ENCODE measurements at regions not wholly inside any gene's neighbourhood (a gene's known extent, or its start where the extent isn't known, plus 50 kb on each side); places are given as distances from the start of the nearest gene placed in this dataset.

DNA sequence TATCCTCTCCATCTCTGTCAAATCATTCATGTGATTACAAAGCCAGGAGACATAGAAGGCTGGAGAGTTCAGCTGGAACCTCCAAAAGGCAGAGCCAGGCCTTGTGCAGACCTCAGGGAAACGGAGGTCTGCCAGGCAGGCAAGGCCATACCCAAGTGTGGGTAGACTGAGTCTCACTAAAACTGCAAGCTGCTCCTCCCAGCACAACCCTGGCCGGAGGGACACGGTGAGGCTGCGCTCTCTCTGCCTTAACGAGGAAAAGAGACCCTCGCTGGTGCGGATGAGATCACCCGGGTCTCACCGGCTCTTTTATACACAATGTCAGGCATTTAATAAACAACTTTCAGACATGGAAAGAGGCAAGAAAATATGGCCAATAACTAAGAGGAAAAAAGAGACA is 66.1 kb upstream of the INPP5A start:
- TF ChIP-seq, protein P1, sequence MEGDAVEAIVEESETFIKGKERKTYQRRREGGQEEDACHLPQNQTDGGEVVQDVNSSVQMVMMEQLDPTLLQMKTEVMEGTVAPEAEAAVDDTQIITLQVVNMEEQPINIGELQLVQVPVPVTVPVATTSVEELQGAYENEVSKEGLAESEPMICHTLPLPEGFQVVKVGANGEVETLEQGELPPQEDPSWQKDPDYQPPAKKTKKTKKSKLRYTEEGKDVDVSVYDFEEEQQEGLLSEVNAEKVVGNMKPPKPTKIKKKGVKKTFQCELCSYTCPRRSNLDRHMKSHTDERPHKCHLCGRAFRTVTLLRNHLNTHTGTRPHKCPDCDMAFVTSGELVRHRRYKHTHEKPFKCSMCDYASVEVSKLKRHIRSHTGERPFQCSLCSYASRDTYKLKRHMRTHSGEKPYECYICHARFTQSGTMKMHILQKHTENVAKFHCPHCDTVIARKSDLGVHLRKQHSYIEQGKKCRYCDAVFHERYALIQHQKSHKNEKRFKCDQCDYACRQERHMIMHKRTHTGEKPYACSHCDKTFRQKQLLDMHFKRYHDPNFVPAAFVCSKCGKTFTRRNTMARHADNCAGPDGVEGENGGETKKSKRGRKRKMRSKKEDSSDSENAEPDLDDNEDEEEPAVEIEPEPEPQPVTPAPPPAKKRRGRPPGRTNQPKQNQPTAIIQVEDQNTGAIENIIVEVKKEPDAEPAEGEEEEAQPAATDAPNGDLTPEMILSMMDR (IDR thresholded peaks at IDR 0.05; ENCODE audit: low read depth, low read length, missing control alignments): no peak
- DNase-seq (ENCODE audit: extremely low read depth, low read depth): no peak
- H3K4me3 ChIP-seq (replicated peaks; ENCODE audit: low read depth, low read length): no peak overlapping the region

GRCh38 chr10:132475086-132475485 is 62.5 kb upstream of the INPP5A start:
- TF ChIP-seq, protein P1 (IDR thresholded peaks at IDR 0.05; ENCODE audit: low read depth, low read length, missing control alignments): no peak
- DNase-seq (ENCODE audit: extremely low read depth, low read depth): no peak
- no peak overlapping the region for H3K4me3 ChIP-seq (replicated peaks; ENCODE audit: low read depth, low read length)

DNA sequence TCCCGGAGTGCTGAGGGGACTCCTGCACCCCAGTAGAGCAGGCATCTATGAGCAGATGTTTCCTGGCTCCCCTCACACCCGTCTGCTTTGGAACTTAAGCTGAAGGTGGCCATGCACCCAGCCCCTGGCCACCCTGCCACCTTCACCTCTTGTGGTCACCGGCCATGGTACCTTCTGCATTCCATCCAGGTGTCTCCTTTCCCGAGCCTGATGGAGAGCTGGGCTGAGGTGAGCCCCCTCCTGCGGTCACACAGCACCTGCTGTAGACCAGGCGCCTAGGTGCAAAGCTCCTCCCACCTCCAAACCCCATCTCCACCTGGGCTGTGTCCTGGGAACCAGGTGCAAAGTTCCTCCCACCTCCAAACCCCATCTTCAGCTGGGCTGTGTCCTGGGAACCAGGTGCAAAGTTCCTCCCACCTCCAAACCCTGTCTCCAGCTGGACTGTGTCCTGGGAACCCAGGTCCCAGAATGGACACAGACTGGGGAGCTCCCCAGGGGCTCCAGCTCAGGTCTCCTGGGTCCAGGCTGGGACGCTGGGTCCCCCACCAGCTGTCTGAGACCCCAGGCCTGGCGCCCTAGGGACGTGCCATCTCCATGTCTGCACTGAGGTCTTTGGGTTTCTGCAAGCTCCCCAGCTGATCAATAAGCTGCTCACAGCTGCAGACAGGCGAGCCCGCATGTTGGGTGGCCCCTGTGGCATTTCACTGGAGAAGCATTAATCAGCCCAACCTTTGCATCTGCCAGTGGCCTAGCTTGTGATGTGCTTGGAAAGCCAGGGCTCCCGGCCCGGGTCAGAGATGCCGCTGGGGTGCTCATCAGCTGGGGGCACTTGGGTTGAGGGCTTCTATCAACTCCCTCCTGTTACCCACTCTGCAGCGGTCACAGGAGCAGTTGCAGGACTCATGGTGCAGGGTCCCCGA is 61.2 kb upstream of the INPP5A start:
- DNase-seq (ENCODE audit: extremely low read depth, low read depth): no peak
- no peak overlapping the region for H3K4me3 ChIP-seq (replicated peaks; ENCODE audit: low read depth, low read length)
- TF ChIP-seq, protein P1 (IDR thresholded peaks at IDR 0.05; ENCODE audit: low read depth, low read length, missing control alignments): no peak

- TF ChIP-seq, protein P1 (IDR thresholded peaks at IDR 0.05; ENCODE audit: low read depth, low read length, missing control alignments): no peak
These were observed 60.6 kb upstream of the INPP5A start for GRCh38 chr10:132477066-132477397.

DNA sequence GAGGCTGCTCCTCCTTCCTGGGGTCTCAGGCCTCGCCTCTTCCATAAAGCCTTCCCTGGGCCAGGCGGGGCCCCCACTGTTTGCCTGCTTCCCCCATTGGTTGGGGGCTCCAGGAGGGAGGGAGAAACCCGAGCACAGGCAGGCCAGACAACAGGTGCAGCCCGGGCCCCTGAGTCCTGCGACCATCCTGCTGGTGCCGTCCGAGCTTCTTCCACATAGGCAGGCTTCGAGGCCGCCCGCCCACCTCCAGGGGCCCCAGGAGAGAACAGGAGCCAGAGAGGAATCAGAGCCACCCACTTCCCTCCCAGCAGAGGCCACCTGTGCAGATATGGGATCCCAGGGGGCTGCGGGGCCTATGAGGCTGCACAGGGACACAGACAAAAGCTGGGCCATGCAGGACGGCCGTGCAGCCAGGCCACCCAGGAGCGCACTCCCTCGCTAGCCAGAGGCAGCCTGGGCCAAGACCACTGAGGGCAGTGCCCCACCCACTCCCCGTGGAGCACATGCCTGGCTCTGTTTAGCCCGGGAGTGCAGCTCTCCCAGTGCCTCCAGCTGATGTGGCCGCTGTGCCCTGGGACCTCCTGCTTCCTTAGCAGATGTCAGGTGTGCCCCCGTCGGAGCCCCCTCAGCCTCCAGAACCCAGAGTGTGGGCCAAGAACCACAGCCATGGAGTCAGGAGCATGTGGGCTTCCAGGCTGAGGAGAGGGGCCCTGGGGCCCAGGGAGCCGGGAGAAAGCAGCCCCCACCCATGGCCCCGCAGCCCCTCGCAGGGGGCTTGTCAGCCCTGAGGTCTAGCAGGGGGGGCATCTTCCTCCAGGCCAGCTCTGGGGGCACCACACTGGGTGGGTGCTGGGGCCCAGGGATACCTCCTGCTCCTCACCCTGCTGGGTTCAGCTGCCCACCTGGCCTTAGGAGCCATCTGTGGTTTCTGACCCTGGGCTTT is 59.9 kb upstream of the INPP5A start:
- no peak for DNase-seq (ENCODE audit: extremely low read depth, low read depth)
- H3K4me3 ChIP-seq (replicated peaks; ENCODE audit: low read depth, low read length): no peak overlapping the region
- TF ChIP-seq, protein P1 (IDR thresholded peaks at IDR 0.05; ENCODE audit: low read depth, low read length, missing control alignments): no peak

More at GRCh38 chr10:132477066-132477397, 60.6 kb upstream of the INPP5A start:
- DNase-seq (ENCODE audit: extremely low read depth, low read depth): no peak
- no peak overlapping the region for H3K4me3 ChIP-seq (replicated peaks; ENCODE audit: low read depth, low read length)

DNA sequence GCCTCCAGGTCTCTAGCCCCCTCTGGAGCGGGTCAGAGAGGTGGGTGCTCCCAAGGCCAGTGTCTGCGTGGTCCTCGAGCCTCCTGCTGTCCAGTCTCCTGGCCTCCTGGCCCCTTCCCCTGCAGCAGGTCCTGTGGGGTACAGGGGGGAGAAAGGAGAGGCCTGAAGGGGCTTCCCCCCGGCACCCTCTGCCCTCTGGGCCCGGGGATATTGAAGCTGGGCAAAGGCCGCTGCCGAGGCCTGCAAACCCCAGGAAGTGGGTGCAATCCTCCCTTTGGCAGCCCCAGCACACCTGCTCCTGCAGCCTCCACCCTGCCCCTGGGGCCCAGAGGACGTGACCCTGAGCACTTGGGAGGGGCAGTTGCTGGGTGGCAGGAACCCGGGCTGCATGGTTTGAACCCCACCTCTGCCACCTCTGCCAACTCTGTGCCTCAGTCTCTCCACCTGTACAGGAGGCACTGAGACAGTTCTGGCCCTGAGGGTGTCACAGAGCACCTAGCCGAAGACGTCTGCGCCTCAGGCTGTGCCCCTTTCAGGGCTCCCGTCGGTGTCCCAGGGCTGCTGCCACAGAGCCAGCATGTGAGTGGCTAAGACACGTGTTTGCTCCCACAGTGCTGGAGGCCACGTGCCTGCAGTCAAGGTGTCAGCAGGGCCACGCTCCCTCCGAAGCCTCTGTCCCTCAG is 59.1 kb upstream of the INPP5A start:
- no peak for DNase-seq (ENCODE audit: extremely low read depth, low read depth)
- TF ChIP-seq, protein P1 (IDR thresholded peaks at IDR 0.05; ENCODE audit: low read depth, low read length, missing control alignments): no peak
- no peak overlapping the region for H3K4me3 ChIP-seq (replicated peaks; ENCODE audit: low read depth, low read length)
